ENCODE measurements at regions not wholly inside any gene's neighbourhood (a gene's known extent, or its start where the extent isn't known, plus 50 kb on each side); places are given as distances from the start of the nearest gene placed in this dataset.

DNA sequence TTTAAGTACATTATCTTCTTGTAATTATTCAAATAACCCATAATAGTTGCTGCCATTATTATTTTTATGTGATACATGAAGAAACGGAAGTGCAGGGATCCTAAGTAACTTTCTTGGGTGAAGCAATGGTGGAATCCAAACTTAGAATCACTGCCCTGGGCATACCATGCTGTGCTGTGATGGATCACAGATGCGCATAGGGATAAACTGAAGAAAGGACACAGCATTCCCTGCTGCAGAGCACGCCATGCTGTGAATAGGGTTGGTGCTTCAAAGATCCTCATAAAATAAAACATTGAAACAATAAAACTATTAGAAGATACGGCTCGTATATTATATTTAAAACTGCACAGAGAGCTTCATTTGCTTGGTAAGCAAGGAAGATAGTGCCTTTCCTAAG, 211.7 kb upstream of the ADAMTS16 start:
- WGBS, 2 donors (ENCODE audit: low coverage in 1 of 2), result 77 to 92% methylated on average over 5 of the region's 5 CpGs
- TF ChIP-seq, protein P1, sequence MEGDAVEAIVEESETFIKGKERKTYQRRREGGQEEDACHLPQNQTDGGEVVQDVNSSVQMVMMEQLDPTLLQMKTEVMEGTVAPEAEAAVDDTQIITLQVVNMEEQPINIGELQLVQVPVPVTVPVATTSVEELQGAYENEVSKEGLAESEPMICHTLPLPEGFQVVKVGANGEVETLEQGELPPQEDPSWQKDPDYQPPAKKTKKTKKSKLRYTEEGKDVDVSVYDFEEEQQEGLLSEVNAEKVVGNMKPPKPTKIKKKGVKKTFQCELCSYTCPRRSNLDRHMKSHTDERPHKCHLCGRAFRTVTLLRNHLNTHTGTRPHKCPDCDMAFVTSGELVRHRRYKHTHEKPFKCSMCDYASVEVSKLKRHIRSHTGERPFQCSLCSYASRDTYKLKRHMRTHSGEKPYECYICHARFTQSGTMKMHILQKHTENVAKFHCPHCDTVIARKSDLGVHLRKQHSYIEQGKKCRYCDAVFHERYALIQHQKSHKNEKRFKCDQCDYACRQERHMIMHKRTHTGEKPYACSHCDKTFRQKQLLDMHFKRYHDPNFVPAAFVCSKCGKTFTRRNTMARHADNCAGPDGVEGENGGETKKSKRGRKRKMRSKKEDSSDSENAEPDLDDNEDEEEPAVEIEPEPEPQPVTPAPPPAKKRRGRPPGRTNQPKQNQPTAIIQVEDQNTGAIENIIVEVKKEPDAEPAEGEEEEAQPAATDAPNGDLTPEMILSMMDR (IDR thresholded peaks at IDR 0.05), result no peak
- TF ChIP-seq POLR2AphosphoS5 (IDR thresholded peaks at IDR 0.05) (no peak), EP300 (IDR thresholded peaks at IDR 0.05) (no peak), POLR2A (IDR thresholded peaks at IDR 0.05) (no peak)
- no peaks in the 10 kb centered on the region for H3K36me3 ChIP-seq
- no peaks in the 10 kb centered on the region for H3K4me1 ChIP-seq
- no peak overlapping the region for H3K4me3 ChIP-seq
- no peak for ATAC-seq
- peaks cover 0 to 4% (median 0%) of the 10 kb centered on the region in 3 donors for H3K9me3 ChIP-seq
- no peaks in the 10 kb centered on the region for H3K27me3 ChIP-seq
- no peak overlapping the region for H3K27ac ChIP-seq

DNA sequence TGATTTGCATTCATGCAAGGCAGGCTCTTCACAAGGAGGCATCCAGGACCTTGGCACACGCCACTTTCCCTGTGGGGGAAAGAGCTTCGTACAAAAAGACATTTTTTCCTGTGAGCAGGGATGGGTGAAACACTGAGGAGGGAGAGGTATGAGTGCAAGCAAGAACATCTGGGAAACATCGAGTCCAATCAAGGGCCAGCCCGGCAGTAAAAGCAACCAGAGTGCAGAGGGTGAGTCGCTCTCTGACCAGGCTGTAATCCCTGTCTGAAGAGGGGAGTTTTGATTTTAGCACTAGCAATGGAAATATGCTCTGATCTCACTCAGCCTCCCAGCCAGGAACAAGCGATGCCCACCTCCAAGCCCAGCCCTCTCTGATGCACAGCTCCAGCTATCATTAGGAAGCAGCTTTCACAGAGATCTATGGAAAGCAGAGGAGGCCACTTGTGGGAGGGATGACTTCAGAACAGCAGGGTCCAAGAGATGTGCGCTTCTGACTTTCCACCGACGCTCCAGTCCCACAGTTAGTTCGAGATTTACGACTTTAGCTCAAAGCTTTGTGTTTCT, 211.0 kb upstream of the ADAMTS16 start:
- H3K4me1 ChIP-seq, result no peaks in the 10 kb centered on the region
- no peak for ATAC-seq
- H3K4me3 ChIP-seq, result no peak overlapping the region
- H3K27ac ChIP-seq, result no peak overlapping the region
- WGBS, 2 donors (ENCODE audit: low coverage in 1 of 2), result 66 to 72% methylated on average over 8 to 11 of the region's 11 CpGs
- H3K27me3 ChIP-seq, result no peaks in the 10 kb centered on the region
- no peaks in the 10 kb centered on the region for H3K36me3 ChIP-seq
- TF ChIP-seq EP300 (IDR thresholded peaks at IDR 0.05), result no peak
- TF ChIP-seq POLR2A (IDR thresholded peaks at IDR 0.05), result no peak
- no peak for TF ChIP-seq POLR2AphosphoS5 (IDR thresholded peaks at IDR 0.05)
- TF ChIP-seq, protein P1 (IDR thresholded peaks at IDR 0.05), result no peak
- peaks cover 0 to 12% (median 0%) of the 10 kb centered on the region in 3 donors for H3K9me3 ChIP-seq

DNA sequence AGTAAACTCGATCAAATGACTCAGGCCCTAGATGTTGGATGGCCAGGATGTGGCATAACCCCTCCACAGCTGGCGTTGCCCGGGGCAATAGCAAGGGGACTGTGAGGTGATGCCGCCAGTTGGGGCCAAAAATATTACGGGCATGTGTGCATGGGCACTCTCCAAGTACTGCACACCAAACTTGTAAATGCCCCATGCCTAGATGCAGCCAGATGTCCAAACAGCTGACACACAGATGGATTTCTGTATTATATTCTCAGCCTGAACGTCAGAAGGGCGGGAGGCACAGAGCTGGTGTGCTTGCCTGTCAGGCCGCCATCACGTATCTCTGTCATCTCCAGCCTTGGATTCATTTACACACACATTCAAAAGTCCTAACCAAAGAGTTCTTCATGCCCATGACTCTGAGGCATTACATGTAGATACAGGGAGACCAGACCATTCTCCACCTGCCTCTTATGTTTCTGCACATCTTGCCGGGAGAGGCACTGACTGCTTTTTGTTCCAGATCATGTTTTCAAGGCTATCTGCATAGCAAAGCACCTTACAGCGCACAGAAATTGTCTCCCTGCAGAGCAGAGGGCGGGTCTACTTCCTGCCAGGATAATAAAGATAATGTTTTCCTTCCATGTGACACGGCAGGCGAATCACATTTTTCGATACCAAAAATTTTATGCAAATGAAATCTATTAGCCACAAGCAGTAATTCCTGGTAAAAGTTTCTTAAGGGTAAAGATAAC, 200.9 kb upstream of the ADAMTS16 start:
- TF ChIP-seq POLR2AphosphoS5 (IDR thresholded peaks at IDR 0.05) (no peak), POLR2A (IDR thresholded peaks at IDR 0.05) (no peak), EP300 (IDR thresholded peaks at IDR 0.05) (no peak)
- TF ChIP-seq, protein P1 (IDR thresholded peaks at IDR 0.05), result no peak
- no peaks in the 10 kb centered on the region for H3K9me3 ChIP-seq
- peaks cover 17% of the 10 kb centered on the region for H3K27me3 ChIP-seq
- H3K4me1 ChIP-seq, result no peaks in the 10 kb centered on the region
- no peaks in the 10 kb centered on the region for H3K36me3 ChIP-seq
- no peak overlapping the region for H3K4me3 ChIP-seq
- ATAC-seq, result no peak
- no peak overlapping the region for H3K27ac ChIP-seq
- WGBS, 2 donors (ENCODE audit: low coverage in 1 of 2), result 74 to 76% methylated on average over 9 to 11 of the region's 15 CpGs

DNA sequence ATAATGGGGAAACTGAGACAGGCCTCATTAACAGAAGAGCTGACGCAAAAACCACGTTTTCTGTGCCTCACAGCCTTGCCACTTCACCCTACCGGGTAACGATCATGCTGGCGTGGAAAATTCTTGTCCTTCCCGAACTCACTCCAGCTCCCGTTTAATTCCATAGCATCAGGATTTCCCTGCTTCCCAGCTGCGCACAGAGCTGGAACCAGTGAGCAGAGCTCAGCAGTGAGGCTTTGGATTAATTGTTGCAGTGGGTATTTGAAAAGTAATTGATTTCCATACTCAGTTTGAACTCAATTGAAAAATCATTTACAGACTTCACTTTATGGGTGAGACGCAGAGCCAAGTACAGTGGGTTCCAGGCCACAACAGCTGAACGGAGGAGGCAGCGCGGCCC, 199.0 kb upstream of the ADAMTS16 start:
- no peak overlapping the region for H3K4me3 ChIP-seq
- H3K36me3 ChIP-seq, result no peaks in the 10 kb centered on the region
- no peaks in the 10 kb centered on the region for H3K9me3 ChIP-seq
- H3K4me1 ChIP-seq, result no peaks in the 10 kb centered on the region
- ATAC-seq, result no peak
- 74 to 78% methylated on average over 11 of the region's 12 CpGs for WGBS, 2 donors (ENCODE audit: low coverage in 1 of 2)
- H3K27me3 ChIP-seq, result peaks cover 17% of the 10 kb centered on the region
- no peak overlapping the region for H3K27ac ChIP-seq
- TF ChIP-seq POLR2AphosphoS5 (IDR thresholded peaks at IDR 0.05) (no peak), EP300 (IDR thresholded peaks at IDR 0.05) (no peak), POLR2A (IDR thresholded peaks at IDR 0.05) (no peak)
- TF ChIP-seq, protein P1 (IDR thresholded peaks at IDR 0.05), result no peak
